NOMO-1 treated with DMSO at 0.1 percent for 48 hours (cell line): ENCODE measurements at regions not wholly inside any gene's neighbourhood (a gene's known extent, or its start where the extent isn't known, plus 50 kb on each side); places are given as distances from the start of the nearest gene placed in this dataset.
"Not testable (repeated sequence)": the region's sequence is repeated elsewhere in the genome, so short reads cannot be mapped to it uniquely, and the experiment has no call there.

Experiments
- DNase-seq: peaks from one replicate; lab custom pipeline; 2025; ENCODE audit not compliant: unreplicated experiment; lab: John Stamatoyannopoulos, UW

- not testable (repeated sequence) for DNase-seq
Observed at GRCh38 chr7:131938788-131939187, 382.4 kb upstream of the PODXL start.

- DNase-seq, result no peak
Observed at GRCh38 chr7:131937868-131938267, 381.4 kb upstream of the PODXL start.

- DNase-seq, result no peak
Observed at GRCh38 chr7:131935180-131935579, 378.8 kb upstream of the PODXL start.

- DNase-seq, result no peak
Observed at GRCh38 chr7:131934452-131934851, 378.0 kb upstream of the PODXL start.

GRCh38 chr7:131933751-131934289, 377.4 kb upstream of the PODXL start:
- DNase-seq, result no peak

GRCh38 chr7:131933219-131933618, 376.8 kb upstream of the PODXL start:
- DNase-seq, result not testable (repeated sequence)

GRCh38 chr7:131932271-131932670, 375.8 kb upstream of the PODXL start:
- DNase-seq, result no peak

- no peak for DNase-seq
Observed at GRCh38 chr7:131931370-131931769, 374.9 kb upstream of the PODXL start.

GRCh38 chr7:131929632-131930031, 373.2 kb upstream of the PODXL start:
- no peak for DNase-seq

- no peak for DNase-seq
Observed at GRCh38 chr7:131927770-131928423, 371.5 kb upstream of the PODXL start.

- DNase-seq, result no peak
Observed at GRCh38 chr7:131925636-131926035, 369.2 kb upstream of the PODXL start.

GRCh38 chr7:131924857-131925256, 368.4 kb upstream of the PODXL start:
- no peak for DNase-seq

GRCh38 chr7:131922948-131923347, 366.5 kb upstream of the PODXL start:
- DNase-seq, result not testable (repeated sequence)

- DNase-seq, result no peak
Observed at GRCh38 chr7:131921016-131921415, 364.6 kb upstream of the PODXL start.

GRCh38 chr7:131919920-131920709, 363.7 kb upstream of the PODXL start:
- DNase-seq, result no peak

- no peak for DNase-seq
Observed at GRCh38 chr7:131911112-131911511, 354.7 kb upstream of the PODXL start.

- DNase-seq, result no peak
Observed at GRCh38 chr7:131909151-131909768, 352.8 kb upstream of the PODXL start.

GRCh38 chr7:131908714-131909113, 352.3 kb upstream of the PODXL start:
- no peak for DNase-seq

GRCh38 chr7:131905471-131905973, 349.1 kb upstream of the PODXL start:
- DNase-seq, result no peak

- DNase-seq, result no peak
Observed at GRCh38 chr7:131904760-131905327, 348.4 kb upstream of the PODXL start.

- DNase-seq, result no peak
Observed at GRCh38 chr7:131903315-131903714, 346.9 kb upstream of the PODXL start.
